OCI-LY3 (cell line): ENCODE measurements at regions not wholly inside any gene's neighbourhood (a gene's known extent, or its start where the extent isn't known, plus 50 kb on each side); places are given as distances from the start of the nearest gene placed in this dataset.

Source experiments
- H2AFZ ChIP-seq: fragments of 200-600, 300-600 bp; shearing (Covaris generic); 2 replicates; pipeline ENCODE4 v1.6.0; 2014; ENCODE audit warnings: antibody characterized with exemption, low read depth, low read length
- H3K27ac ChIP-seq: fragments of 200-600, 300-600 bp; sonication (generic); 2 replicates; pipeline ENCODE4 v1.5.1; 2014; ENCODE audit warnings: mild to moderate bottlenecking, low read length, moderate library complexity, mixed read lengths
- H3K27me3 ChIP-seq: fragments of 200-600, 300-600 bp; sonication (generic); 2 replicates; pipeline ENCODE4 v1.6.1; 2014; ENCODE audit warnings: low read depth, low read length, mixed read lengths
- H3K36me3 ChIP-seq: fragments of 200-600, 300-600 bp; sonication (generic); replicated peaks from 2 replicates; pipeline ENCODE3; 2014; ENCODE audit warnings: low read depth, low read length, mixed read lengths
- H3K4me1 ChIP-seq: fragments of 300-600, 200-600 bp; sonication (generic); 2 replicates; pipeline ENCODE4 v1.6.1; 2014; ENCODE audit warnings: low read length, mixed read lengths
- H3K4me2 ChIP-seq: fragments of 200-600, 300-600 bp; sonication (generic); 2 replicates; pipeline ENCODE4 v1.6.1; 2014; ENCODE audit warnings: low read length, mixed read lengths
- H3K4me3 ChIP-seq: fragments of 300-600, 200-600 bp; sonication (generic); 2 replicates; pipeline ENCODE4 v1.5.1; 2014; ENCODE audit warnings: antibody characterized with exemption, mild to moderate bottlenecking, low read length, moderate library complexity
- H3K79me2 ChIP-seq: fragments of 300-600, 200-600 bp; shearing (Covaris generic); 2 replicates; pipeline ENCODE4 v1.6.1; 2014; ENCODE audit warnings: mild to moderate bottlenecking, low read length, mixed read lengths
- H3K9ac ChIP-seq: fragments of 300-600, 200-600 bp; shearing (Covaris generic); 2 replicates; pipeline ENCODE4 v1.6.0; 2014; ENCODE audit warnings: mild to moderate bottlenecking, low read length, moderate library complexity
- H3K9me3 ChIP-seq: fragments of 200-600, 300-600 bp; shearing (Covaris generic); 2 replicates; pipeline ENCODE4 v1.6.1; 2014; ENCODE audit warnings: low read length, mixed read lengths; ENCODE audit not compliant: insufficient read depth
- H4K20me1 ChIP-seq: fragments of 200-600, 300-600 bp; sonication (generic); 2 replicates; pipeline ENCODE4 v1.6.1; 2016; ENCODE audit warnings: low read length, mixed read lengths; ENCODE audit not compliant: insufficient read depth
- EZH2phosphoT487 ChIP-seq: fragments of 200-600 bp; shearing (Covaris generic); IDR thresholded peaks from 2 replicates; pipeline ENCODE4 v1.6.1; 2018; ENCODE audit warnings: antibody characterized with exemption, mixed run types, low read depth
- TF ChIP-seq, protein P1 (sequence below): fragments of 200-600, 300-600 bp; sonication (generic); IDR thresholded peaks from 2 replicates; pipeline ENCODE4 v1.5.1; 2014; ENCODE audit warnings: antibody characterized with exemption, low read length, low read depth

DNA sequence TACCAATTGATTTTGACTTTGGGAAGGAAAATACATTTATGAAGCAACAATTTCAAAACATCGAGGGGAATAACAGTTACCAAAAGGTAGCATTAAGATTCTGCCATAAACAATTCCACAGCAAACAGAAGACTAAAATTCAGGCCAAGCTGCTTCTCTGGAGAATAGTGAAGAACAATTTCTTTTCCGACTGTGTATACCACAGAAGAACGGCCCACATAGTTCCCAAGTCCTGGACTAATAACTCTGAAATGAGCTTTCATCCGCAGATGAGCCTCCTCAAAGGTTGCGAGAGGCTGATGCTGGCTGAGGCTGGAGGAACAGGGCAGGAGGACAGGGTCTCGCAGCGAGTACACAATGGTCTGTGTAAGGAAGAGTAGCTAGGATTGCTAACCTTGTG is 278.9 kb upstream of the TCF4 start:
- Histone ChIP-seq H3K9ac (no peak overlapping the region), H3K36me3 (no peaks in the 10 kb centered on the region), H3K79me2 (no peaks in the 10 kb centered on the region), H3K4me3 (no peak overlapping the region), H3K4me1 (no peaks in the 10 kb centered on the region), H4K20me1 (no peaks in the 10 kb centered on the region), H3K9me3 (no peaks in the 10 kb centered on the region), H3K4me2 (no peak overlapping the region), H3K27me3 (no peaks in the 10 kb centered on the region), H2AFZ (no peak overlapping the region), H3K27ac (no peak overlapping the region)
- no peak for TF ChIP-seq EZH2phosphoT487
- TF ChIP-seq, protein P1, sequence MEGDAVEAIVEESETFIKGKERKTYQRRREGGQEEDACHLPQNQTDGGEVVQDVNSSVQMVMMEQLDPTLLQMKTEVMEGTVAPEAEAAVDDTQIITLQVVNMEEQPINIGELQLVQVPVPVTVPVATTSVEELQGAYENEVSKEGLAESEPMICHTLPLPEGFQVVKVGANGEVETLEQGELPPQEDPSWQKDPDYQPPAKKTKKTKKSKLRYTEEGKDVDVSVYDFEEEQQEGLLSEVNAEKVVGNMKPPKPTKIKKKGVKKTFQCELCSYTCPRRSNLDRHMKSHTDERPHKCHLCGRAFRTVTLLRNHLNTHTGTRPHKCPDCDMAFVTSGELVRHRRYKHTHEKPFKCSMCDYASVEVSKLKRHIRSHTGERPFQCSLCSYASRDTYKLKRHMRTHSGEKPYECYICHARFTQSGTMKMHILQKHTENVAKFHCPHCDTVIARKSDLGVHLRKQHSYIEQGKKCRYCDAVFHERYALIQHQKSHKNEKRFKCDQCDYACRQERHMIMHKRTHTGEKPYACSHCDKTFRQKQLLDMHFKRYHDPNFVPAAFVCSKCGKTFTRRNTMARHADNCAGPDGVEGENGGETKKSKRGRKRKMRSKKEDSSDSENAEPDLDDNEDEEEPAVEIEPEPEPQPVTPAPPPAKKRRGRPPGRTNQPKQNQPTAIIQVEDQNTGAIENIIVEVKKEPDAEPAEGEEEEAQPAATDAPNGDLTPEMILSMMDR: no peak

DNA sequence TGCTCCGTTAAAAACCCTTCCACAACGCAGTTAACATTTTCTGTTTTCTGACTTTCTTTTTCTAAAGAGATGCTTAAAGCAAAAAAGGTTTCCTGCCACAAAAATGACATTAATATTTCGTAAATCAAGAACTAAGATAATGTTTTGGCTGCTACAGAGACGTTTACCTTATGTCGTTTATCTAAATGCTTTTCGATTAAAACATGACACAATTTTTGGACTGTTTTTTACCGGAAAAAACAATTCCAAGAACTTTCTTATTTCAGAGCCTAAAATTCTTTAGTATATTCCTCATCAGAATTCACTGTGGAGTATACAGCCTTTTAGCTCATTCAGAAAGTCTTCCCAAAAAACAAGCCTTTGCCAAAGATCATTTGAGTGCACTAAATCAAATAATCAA is 278.0 kb upstream of the TCF4 start:
- H3K27ac ChIP-seq: no peak overlapping the region
- no peaks in the 10 kb centered on the region for H3K36me3 ChIP-seq
- H3K9ac ChIP-seq: no peak overlapping the region
- no peaks in the 10 kb centered on the region for H3K79me2 ChIP-seq
- H3K4me3 ChIP-seq: no peak overlapping the region
- H3K4me1 ChIP-seq: no peaks in the 10 kb centered on the region
- TF ChIP-seq, protein P1: no peak
- TF ChIP-seq EZH2phosphoT487: no peak
- H3K4me2 ChIP-seq: no peak overlapping the region
- no peak overlapping the region for H2AFZ ChIP-seq
- no peaks in the 10 kb centered on the region for H3K27me3 ChIP-seq
- no peaks in the 10 kb centered on the region for H3K9me3 ChIP-seq
- no peaks in the 10 kb centered on the region for H4K20me1 ChIP-seq

DNA sequence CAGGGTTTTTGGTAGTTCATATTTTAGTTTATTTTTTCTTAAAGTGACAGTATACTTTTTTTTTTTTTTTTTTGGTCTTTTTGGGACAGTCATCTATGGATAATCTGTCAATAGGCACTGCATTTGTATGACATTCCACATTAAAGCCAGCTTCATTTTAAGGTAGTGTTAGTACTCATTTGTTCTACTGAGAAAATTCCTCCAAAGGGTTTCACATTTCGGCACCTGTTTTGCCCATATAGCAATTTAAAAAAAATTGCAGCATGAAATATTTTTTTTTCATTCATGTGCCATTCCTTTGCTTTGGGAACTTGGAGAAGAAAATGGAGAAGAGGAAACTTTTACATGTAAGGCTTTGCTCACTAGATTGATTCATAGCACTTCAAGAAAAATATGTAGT is 276.3 kb upstream of the TCF4 start:
- Histone ChIP-seq H3K4me3 (no peak overlapping the region), H3K4me1 (peaks cover 6% of the 10 kb centered on the region), H3K9ac (no peak overlapping the region), H3K27me3 (peaks cover 13% of the 10 kb centered on the region), H3K9me3 (no peaks in the 10 kb centered on the region), H3K4me2 (no peak overlapping the region), H3K79me2 (no peaks in the 10 kb centered on the region), H4K20me1 (no peaks in the 10 kb centered on the region), H3K27ac (no peak overlapping the region), H2AFZ (no peak overlapping the region), H3K36me3 (no peaks in the 10 kb centered on the region)
- TF ChIP-seq EZH2phosphoT487: no peak
- TF ChIP-seq, protein P1: no peak

DNA sequence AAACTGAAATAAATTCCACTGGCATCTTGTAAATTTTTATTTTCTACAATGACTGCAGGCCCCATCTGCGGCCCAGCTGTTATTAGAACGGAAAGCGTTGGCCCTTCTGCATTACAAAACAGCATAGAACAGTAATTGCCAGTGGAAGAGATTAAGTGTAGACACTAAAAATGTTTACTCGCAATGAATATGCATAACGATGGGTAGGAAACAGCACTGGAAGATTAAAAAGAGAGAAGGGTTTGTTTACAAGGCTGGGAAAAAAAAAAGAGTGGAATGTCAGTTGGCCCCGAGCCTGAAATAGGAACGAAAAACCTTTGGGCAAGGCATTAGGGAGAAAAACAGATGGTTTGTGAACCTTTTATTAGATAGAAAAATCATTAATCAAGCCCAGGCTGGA is 275.9 kb upstream of the TCF4 start:
- H3K4me1 ChIP-seq: peaks cover 9% of the 10 kb centered on the region
- H3K9ac ChIP-seq: no peak overlapping the region
- H3K27me3 ChIP-seq: peaks cover 13% of the 10 kb centered on the region
- no peaks in the 10 kb centered on the region for H3K9me3 ChIP-seq
- H4K20me1 ChIP-seq: no peaks in the 10 kb centered on the region
- no peak overlapping the region for H3K4me2 ChIP-seq
- no peak overlapping the region for H3K27ac ChIP-seq
- no peak overlapping the region for H2AFZ ChIP-seq
- no peaks in the 10 kb centered on the region for H3K36me3 ChIP-seq
- H3K4me3 ChIP-seq: no peak overlapping the region
- TF ChIP-seq EZH2phosphoT487: no peak
- TF ChIP-seq, protein P1: no peak
- H3K79me2 ChIP-seq: no peaks in the 10 kb centered on the region
